Sigmoid colon (tissue), 6 donors: ENCODE measurements at regions not wholly inside any gene's neighbourhood (a gene's known extent, or its start where the extent isn't known, plus 50 kb on each side); places are given as distances from the start of the nearest gene placed in this dataset.

Experiments
- DNase-seq: peaks from one replicate; pipeline ENCODE4 v3.0.0-alpha.2; 2019
- H3K27ac ChIP-seq, 4 donors: fragments of 200-600 bp; sonication (generic); one replicate each; pipeline ENCODE4 v1.5.1; 2016 to 2019; ENCODE audit warnings: mild to moderate bottlenecking in 1 of 4
- H3K27me3 ChIP-seq, 3 donors: fragments of 200-600 bp; sonication (generic); one replicate each; pipeline ENCODE4 v1.5.1; 2019; ENCODE audit warnings: mild to moderate bottlenecking in 1 of 3
- H3K36me3 ChIP-seq, 4 donors: fragments of 200-600 bp; sonication (generic); one replicate each; pipeline ENCODE4 v1.5.1; 2016 to 2019
- H3K4me1 ChIP-seq, 4 donors: fragments of 200-600 bp; sonication (generic); one replicate each; pipeline ENCODE4 v1.5.1; 2017 to 2019
- H3K4me3 ChIP-seq, 4 donors: fragments of 200-600 bp; sonication (generic); one replicate each; pipeline ENCODE4 v1.5.1; 2017 to 2019; ENCODE audit warnings: mild to moderate bottlenecking in 2 of 4, moderate library complexity in 1 of 4
- H3K9me3 ChIP-seq, 4 donors: fragments of 200-600 bp in 3 of 4; sonication (generic) in 3 of 4; one replicate each; pipeline versions ENCODE4 v1.5.1 to v1.6.1; 2013 to 2019
- CTCF ChIP-seq, 4 experiments: fragments of 450-650 bp in 3 of 4; fragments of 200-600 bp in 1 of 4; IDR thresholded peaks; one replicate each; pipeline ENCODE4 v1.5.1; 2016 to 2019; ENCODE audit warnings: antibody characterized with exemption in 4 of 4, mild to moderate bottlenecking in 3 of 4, moderate library complexity in 2 of 4
- EP300 ChIP-seq, 4 donors: sonication (generic); formaldehyde crosslinking; IDR thresholded peaks; one replicate each; pipeline ENCODE4 v1.6.1; 2017; ENCODE audit warnings: antibody characterized with exemption in 4 of 4
- POLR2A ChIP-seq, 2 donors: fragments of 450-650 bp; IDR thresholded peaks; one replicate each; pipeline ENCODE4 v1.6.1; 2016; ENCODE audit warnings: antibody characterized with exemption in 2 of 2, mild to moderate bottlenecking in 2 of 2, moderate library complexity in 2 of 2
- POLR2AphosphoS5 ChIP-seq, 4 donors: sonication (generic); formaldehyde crosslinking; IDR thresholded peaks; one replicate each; pipeline ENCODE4 v1.6.1; 2017; ENCODE audit warnings: antibody characterized with exemption in 4 of 4
- WGBS, 2 donors: extraction: QIAGEN DNeasy Blood & Tissue Kit; methylation state at CpG; one replicate each; pipeline ENCODE4 v1.1.7; 2013; 5-methylcytosine and 5-hydroxymethylcytosine counted together
- intact Hi-C: fragments of 100-400 bp; cut with DNase I; formaldehyde crosslinking; loops from one replicate; pipeline ENCODE4 v1.15.1; 2023
- donor health status: healthy with polysubstance abuse.
- donor health status: healthy.

GRCh38 chr10:60446070-60446833, 56.6 kb upstream of the ANK3 start:
- H3K27ac ChIP-seq, result no peak overlapping the region
- H3K36me3 ChIP-seq, result no peaks in the 10 kb centered on the region
- no peaks in the 10 kb centered on the region for H3K9me3 ChIP-seq
- no peak overlapping the region for H3K4me3 ChIP-seq
- H3K27me3 ChIP-seq, result no peaks in the 10 kb centered on the region
- no peak for DNase-seq
- intact Hi-C loops, result no loop called here
- no peak for TF ChIP-seq CTCF (IDR thresholded peaks at IDR 0.05)
- no peak for TF ChIP-seq EP300 (IDR thresholded peaks at IDR 0.05)
- no peak for TF ChIP-seq POLR2A (IDR thresholded peaks at IDR 0.05)
- TF ChIP-seq POLR2AphosphoS5 (IDR thresholded peaks at IDR 0.05), result no peak
- peaks cover 0 to 27% (median 18%) of the 10 kb centered on the region in 4 donors for H3K4me1 ChIP-seq
- 92% methylated on average over 5 of the region's 5 CpGs for WGBS, 2 donors

- DNase-seq, result no peak
- Histone ChIP-seq H3K4me3 (no peak overlapping the region), H3K27me3 (no peaks in the 10 kb centered on the region), H3K27ac (no peak overlapping the region), H3K9me3 (no peaks in the 10 kb centered on the region), H3K4me1 (peaks cover 0 to 27% (median 18%) of the 10 kb centered on the region in 4 donors), H3K36me3 (no peaks in the 10 kb centered on the region)
- 70 to 87% methylated on average over 1 of the region's 1 CpG for WGBS, 2 donors
- intact Hi-C loops, result loop anchor here (2.0 kb wide), 1 partner anchor 202 kb away; no protein-coding TSS in a partner anchor
- no peak for TF ChIP-seq POLR2A (IDR thresholded peaks at IDR 0.05)
- TF ChIP-seq EP300 (IDR thresholded peaks at IDR 0.05), result no peak
- no peak for TF ChIP-seq POLR2AphosphoS5 (IDR thresholded peaks at IDR 0.05)
- peak; percentile 16 to 68 (median 46) for TF ChIP-seq CTCF (IDR thresholded peaks at IDR 0.05)
Measured at GRCh38 chr10:60444494-60445064, 54.9 kb upstream of the ANK3 start.

- 74 to 82% methylated on average over 3 of the region's 3 CpGs for WGBS, 2 donors
Measured at GRCh38 chr10:60443346-60443745, 53.7 kb upstream of the ANK3 start.

GRCh38 chr10:60441515-60441914, 51.8 kb upstream of the ANK3 start:
- Histone ChIP-seq H3K27ac (no peak overlapping the region), H3K36me3 (no peaks in the 10 kb centered on the region), H3K4me1 (peaks cover 0 to 26% (median 17%) of the 10 kb centered on the region in 4 donors), H3K27me3 (no peaks in the 10 kb centered on the region), H3K9me3 (no peaks in the 10 kb centered on the region), H3K4me3 (no peak overlapping the region)
- intact Hi-C loops, result no loop called here
- DNase-seq, result no peak
- TF ChIP-seq POLR2AphosphoS5 (IDR thresholded peaks at IDR 0.05) (no peak), POLR2A (IDR thresholded peaks at IDR 0.05) (no peak), CTCF (IDR thresholded peaks at IDR 0.05) (no peak), EP300 (IDR thresholded peaks at IDR 0.05) (no peak)
- WGBS, 2 donors, result 75 to 80% methylated on average over 1 of the region's 1 CpG

More at GRCh38 chr10:60443346-60443745, 53.7 kb upstream of the ANK3 start:
- TF ChIP-seq POLR2AphosphoS5 (IDR thresholded peaks at IDR 0.05), result no peak
- no peak for TF ChIP-seq EP300 (IDR thresholded peaks at IDR 0.05)
- TF ChIP-seq POLR2A (IDR thresholded peaks at IDR 0.05), result no peak
- TF ChIP-seq CTCF (IDR thresholded peaks at IDR 0.05), result no peak
- no peak for DNase-seq
- Histone ChIP-seq H3K27me3 (no peaks in the 10 kb centered on the region), H3K9me3 (no peaks in the 10 kb centered on the region), H3K4me1 (peaks cover 0 to 27% (median 18%) of the 10 kb centered on the region in 4 donors), H3K27ac (no peak overlapping the region), H3K4me3 (no peak overlapping the region), H3K36me3 (no peaks in the 10 kb centered on the region)
- intact Hi-C loops, result no loop called here
